NCI-H1105 treated with DMSO at 0.1 percent for 48 hours (cell line): ENCODE measurements at regions not wholly inside any gene's neighbourhood (a gene's known extent, or its start where the extent isn't known, plus 50 kb on each side); places are given as distances from the start of the nearest gene placed in this dataset.
A peak's percentile ranks its signal among the peaks of the same experiment; 100 is the strongest.
"Not testable (repeated sequence)": the region's sequence is repeated elsewhere in the genome, so short reads cannot be mapped to it uniquely, and the experiment has no call there.

Source experiments
- DNase-seq: peaks from one replicate; lab custom pipeline; 2025; lab: John Stamatoyannopoulos, UW

GRCh38 chr6:121548131-121548530 lies 112.7 kb downstream of the GJA1 start:
- no peak for DNase-seq

- no peak for DNase-seq
These were observed 114.3 kb downstream of the GJA1 start for GRCh38 chr6:121549736-121550135.

GRCh38 chr6:121550491-121551010 lies 115.1 kb downstream of the GJA1 start:
- DNase-seq = no peak

- DNase-seq = no peak
These were observed 119.8 kb downstream of the GJA1 start for GRCh38 chr6:121555201-121555600.

- DNase-seq = not testable (repeated sequence)
These were observed 120.7 kb downstream of the GJA1 start for GRCh38 chr6:121556149-121556548.

- no peak for DNase-seq
These were observed 121.9 kb downstream of the GJA1 start for GRCh38 chr6:121557146-121557940.

GRCh38 chr6:121559611-121560269 lies 124.3 kb downstream of the GJA1 start:
- DNase-seq = no peak

GRCh38 chr6:121560476-121560875 lies 125.0 kb downstream of the GJA1 start:
- DNase-seq = no peak

- no peak for DNase-seq
These were observed 127.8 kb downstream of the GJA1 start for GRCh38 chr6:121563286-121563685.

GRCh38 chr6:121564529-121564928 lies 129.1 kb downstream of the GJA1 start:
- not testable (repeated sequence) for DNase-seq

GRCh38 chr6:121571455-121571854 lies 136.0 kb downstream of the GJA1 start:
- DNase-seq = no peak

- no peak for DNase-seq
These were observed 138.0 kb downstream of the GJA1 start for GRCh38 chr6:121573481-121573880.

- DNase-seq = no peak
These were observed 142.8 kb downstream of the GJA1 start for GRCh38 chr6:121578216-121578615.

GRCh38 chr6:121579478-121579877 lies 144.0 kb downstream of the GJA1 start:
- no peak for DNase-seq

- no peak for DNase-seq
These were observed 145.9 kb downstream of the GJA1 start for GRCh38 chr6:121581327-121581726.

- no peak for DNase-seq
These were observed 146.8 kb downstream of the GJA1 start for GRCh38 chr6:121582262-121582661.

GRCh38 chr6:121584586-121585369 lies 149.3 kb downstream of the GJA1 start:
- DNase-seq = no peak

GRCh38 chr6:121590438-121590837 lies 155.0 kb downstream of the GJA1 start:
- DNase-seq = no peak

GRCh38 chr6:121590916-121591315 lies 155.5 kb downstream of the GJA1 start:
- DNase-seq = no peak

- no peak for DNase-seq
These were observed 157.0 kb downstream of the GJA1 start for GRCh38 chr6:121592261-121592935.

GRCh38 chr6:121593011-121593641 lies 157.7 kb downstream of the GJA1 start:
- peak; percentile 94 for DNase-seq
